Neural progenitor cell (in vitro differentiated cells): ENCODE measurements at regions not wholly inside any gene's neighbourhood (a gene's known extent, or its start where the extent isn't known, plus 50 kb on each side); places are given as distances from the start of the nearest gene placed in this dataset.

Source experiments
- DNase-seq: peaks from one replicate; pipeline ENCODE4 v3.0.0-alpha.2; 2016; ENCODE audit warnings: low spot score
- H2AFZ ChIP-seq: fragments of 200-600 bp; sonication (generic); replicated peaks from 2 replicates; pipeline ENCODE4 v1.6.1; 2016; ENCODE audit warnings: antibody characterized with exemption
- H3F3A ChIP-seq: fragments of 200-600 bp; sonication (generic); 2 replicates; pipeline ENCODE4 v1.6.1; 2016; ENCODE audit warnings: antibody characterized with exemption, low read depth
- H3K27ac ChIP-seq: fragments of 200-600 bp; sonication (generic); 2 replicates; pipeline ENCODE4 v1.5.1; 2016; ENCODE audit warnings: mild to moderate bottlenecking
- H3K27me3 ChIP-seq: fragments of 200-600 bp; sonication (generic); 2 replicates; pipeline ENCODE4 v1.6.1; 2016; ENCODE audit warnings: mild to moderate bottlenecking, moderate library complexity
- H3K36me3 ChIP-seq: fragments of 200-600 bp; sonication (generic); 2 replicates; pipeline ENCODE4 v1.5.1; 2016
- H3K4me1 ChIP-seq: fragments of 200-600 bp; sonication (generic); 2 replicates; pipeline ENCODE4 v1.6.1; 2016; ENCODE audit warnings: mixed run types
- H3K4me2 ChIP-seq: fragments of 200-600 bp; sonication (generic); 2 replicates; pipeline ENCODE4 v1.6.1; 2016
- H3K4me3 ChIP-seq: fragments of 200-600 bp; sonication (generic); 2 replicates; pipeline ENCODE4 v1.5.1; 2016
- H3K79me2 ChIP-seq: fragments of 200-600 bp; sonication (generic); 2 replicates; pipeline ENCODE4 v1.6.1; 2016; ENCODE audit warnings: low read depth
- H3K9ac ChIP-seq: fragments of 200-600 bp; sonication (generic); 2 replicates; pipeline ENCODE4 v1.6.1; 2016
- H3K9me3 ChIP-seq: fragments of 200-600 bp; sonication (generic); 2 replicates; pipeline ENCODE4 v1.5.1; 2016; ENCODE audit warnings: low read depth
- H4K20me1 ChIP-seq: fragments of 200-600 bp; sonication (generic); 2 replicates; pipeline ENCODE4 v1.6.1; 2016; ENCODE audit warnings: low read depth
- H3K27ac Mint-ChIP-seq: 3 replicates; pipeline ENCODE4 v1.8.0; 2021; ENCODE audit warnings: mixed read lengths
- H3K27me3 Mint-ChIP-seq: 2 replicates; pipeline ENCODE4 v1.8.0; 2022; ENCODE audit warnings: low read depth, mild to moderate bottlenecking, inconsistent platforms, moderate library complexity, mixed read lengths; ENCODE audit not compliant: insufficient read depth
- H3K36me3 Mint-ChIP-seq: 3 replicates; pipeline ENCODE4 v1.8.0; 2021; ENCODE audit warnings: mixed read lengths
- H3K4me1 Mint-ChIP-seq: 3 replicates; pipeline ENCODE4 v1.8.0; 2021; ENCODE audit warnings: mixed read lengths
- H3K4me3 Mint-ChIP-seq: 3 replicates; pipeline ENCODE4 v1.8.0; 2021; ENCODE audit warnings: mild to moderate bottlenecking, moderate library complexity, mixed read lengths
- H3K9me3 Mint-ChIP-seq: 3 replicates; pipeline ENCODE4 v1.8.0; 2020; ENCODE audit warnings: mixed read lengths
- EZH2 ChIP-seq: fragments of 200-600 bp; sonication (generic); IDR thresholded peaks from 2 replicates; pipeline ENCODE4 v1.6.1; 2017; ENCODE audit warnings: antibody characterized with exemption, mild to moderate bottlenecking, moderate library complexity
- EZH2phosphoT487 ChIP-seq: fragments of 200-600 bp; sonication (generic); IDR thresholded peaks from 2 replicates; pipeline ENCODE4 v1.6.1; 2017; ENCODE audit warnings: antibody characterized with exemption
- TF ChIP-seq, protein P1 (sequence below): fragments of 200-600 bp; sonication (generic); IDR thresholded peaks from 2 replicates; pipeline ENCODE4 v1.5.1; 2017; ENCODE audit warnings: antibody characterized with exemption, mild to moderate bottlenecking

DNA sequence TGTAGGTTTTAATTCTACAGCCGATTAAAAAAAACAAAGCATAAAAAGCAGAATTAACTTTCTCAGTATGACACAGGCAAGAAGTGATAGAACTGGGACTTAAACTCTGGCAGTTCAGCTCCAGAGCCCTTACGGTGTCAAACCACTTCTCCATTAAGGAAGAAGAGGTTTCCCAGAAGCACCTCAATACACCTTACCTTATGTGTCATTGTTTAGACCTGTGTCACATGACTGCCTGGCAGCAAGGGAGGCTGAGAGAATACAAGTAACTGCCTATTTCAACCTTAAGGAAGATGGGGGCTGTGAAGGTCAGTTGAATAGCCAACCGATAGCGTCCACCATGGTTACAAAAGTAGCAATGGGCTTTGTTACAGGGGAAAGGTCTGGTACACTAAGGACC lies 54.6 kb upstream of the ARHGAP5 start:
- no peak overlapping the region for H2AFZ ChIP-seq
- no peak overlapping the region for H3K9ac ChIP-seq
- H3K36me3 Mint-ChIP-seq, result no peaks in the 10 kb centered on the region
- peaks cover 7% of the 10 kb centered on the region for H3K4me1 Mint-ChIP-seq
- no peaks in the 10 kb centered on the region for H3K9me3 Mint-ChIP-seq
- DNase-seq, result no peak
- H3K36me3 ChIP-seq, result no peaks in the 10 kb centered on the region
- no peaks in the 10 kb centered on the region for H3K79me2 ChIP-seq
- no peak overlapping the region for H3K27ac ChIP-seq
- H3K4me3 ChIP-seq, result no peak overlapping the region
- no peak overlapping the region for H3K27ac Mint-ChIP-seq
- H3K27me3 Mint-ChIP-seq, result peaks cover 8% of the 10 kb centered on the region
- no peaks in the 10 kb centered on the region for H3K27me3 ChIP-seq
- H3K4me1 ChIP-seq, result peaks cover 38% of the 10 kb centered on the region
- TF ChIP-seq EZH2 (no peak), EZH2phosphoT487 (no peak)
- TF ChIP-seq, protein P1, sequence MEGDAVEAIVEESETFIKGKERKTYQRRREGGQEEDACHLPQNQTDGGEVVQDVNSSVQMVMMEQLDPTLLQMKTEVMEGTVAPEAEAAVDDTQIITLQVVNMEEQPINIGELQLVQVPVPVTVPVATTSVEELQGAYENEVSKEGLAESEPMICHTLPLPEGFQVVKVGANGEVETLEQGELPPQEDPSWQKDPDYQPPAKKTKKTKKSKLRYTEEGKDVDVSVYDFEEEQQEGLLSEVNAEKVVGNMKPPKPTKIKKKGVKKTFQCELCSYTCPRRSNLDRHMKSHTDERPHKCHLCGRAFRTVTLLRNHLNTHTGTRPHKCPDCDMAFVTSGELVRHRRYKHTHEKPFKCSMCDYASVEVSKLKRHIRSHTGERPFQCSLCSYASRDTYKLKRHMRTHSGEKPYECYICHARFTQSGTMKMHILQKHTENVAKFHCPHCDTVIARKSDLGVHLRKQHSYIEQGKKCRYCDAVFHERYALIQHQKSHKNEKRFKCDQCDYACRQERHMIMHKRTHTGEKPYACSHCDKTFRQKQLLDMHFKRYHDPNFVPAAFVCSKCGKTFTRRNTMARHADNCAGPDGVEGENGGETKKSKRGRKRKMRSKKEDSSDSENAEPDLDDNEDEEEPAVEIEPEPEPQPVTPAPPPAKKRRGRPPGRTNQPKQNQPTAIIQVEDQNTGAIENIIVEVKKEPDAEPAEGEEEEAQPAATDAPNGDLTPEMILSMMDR, result no peak
- H3K4me2 ChIP-seq, result no peak overlapping the region
- H3F3A ChIP-seq, result peaks cover 5% of the 10 kb centered on the region
- no peaks in the 10 kb centered on the region for H3K9me3 ChIP-seq
- no peaks in the 10 kb centered on the region for H4K20me1 ChIP-seq
- no peak overlapping the region for H3K4me3 Mint-ChIP-seq

DNA sequence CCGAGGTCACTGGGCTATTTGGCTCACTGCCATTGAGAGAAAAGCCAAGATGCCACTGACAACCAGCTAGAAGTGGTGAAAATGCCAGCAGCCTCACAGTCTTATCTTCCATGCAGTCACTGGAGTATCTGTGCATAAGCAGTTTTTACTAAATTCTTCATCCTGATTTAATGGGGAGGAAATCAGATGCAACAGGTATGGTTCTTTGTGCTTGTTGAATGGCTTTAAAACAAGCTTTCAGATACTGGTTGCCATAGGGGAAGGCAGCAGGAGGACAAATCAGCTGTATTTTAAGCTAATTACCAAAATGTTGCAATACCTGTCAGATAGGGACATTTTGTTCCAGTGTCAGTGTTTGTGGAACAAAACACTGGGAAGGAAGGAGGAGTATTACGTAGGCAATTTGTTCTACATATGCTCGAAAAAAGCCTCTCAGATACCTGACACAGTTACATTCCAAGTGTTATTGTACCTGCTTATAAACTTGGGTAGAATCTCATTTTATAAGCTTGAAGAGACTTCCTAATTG lies 54.1 kb upstream of the ARHGAP5 start:
- Histone ChIP-seq H3K4me2 (no peak overlapping the region), H3K27ac (no peak overlapping the region), H3K27me3 (no peaks in the 10 kb centered on the region), H3F3A (peaks cover 5% of the 10 kb centered on the region), H3K9me3 (no peaks in the 10 kb centered on the region), H4K20me1 (no peaks in the 10 kb centered on the region), H3K79me2 (no peaks in the 10 kb centered on the region), H3K4me1 (peaks cover 33% of the 10 kb centered on the region), H3K36me3 (no peaks in the 10 kb centered on the region), H2AFZ (no peak overlapping the region), H3K4me3 (no peak overlapping the region), H3K9ac (no peak overlapping the region)
- no peak overlapping the region for H3K27ac Mint-ChIP-seq
- no peaks in the 10 kb centered on the region for H3K9me3 Mint-ChIP-seq
- H3K4me3 Mint-ChIP-seq, result no peak overlapping the region
- peaks cover 8% of the 10 kb centered on the region for H3K27me3 Mint-ChIP-seq
- H3K36me3 Mint-ChIP-seq, result no peaks in the 10 kb centered on the region
- no peak for TF ChIP-seq EZH2phosphoT487
- TF ChIP-seq EZH2, result no peak
- TF ChIP-seq, protein P1, result no peak
- peaks cover 7% of the 10 kb centered on the region for H3K4me1 Mint-ChIP-seq
- DNase-seq, result no peak

DNA sequence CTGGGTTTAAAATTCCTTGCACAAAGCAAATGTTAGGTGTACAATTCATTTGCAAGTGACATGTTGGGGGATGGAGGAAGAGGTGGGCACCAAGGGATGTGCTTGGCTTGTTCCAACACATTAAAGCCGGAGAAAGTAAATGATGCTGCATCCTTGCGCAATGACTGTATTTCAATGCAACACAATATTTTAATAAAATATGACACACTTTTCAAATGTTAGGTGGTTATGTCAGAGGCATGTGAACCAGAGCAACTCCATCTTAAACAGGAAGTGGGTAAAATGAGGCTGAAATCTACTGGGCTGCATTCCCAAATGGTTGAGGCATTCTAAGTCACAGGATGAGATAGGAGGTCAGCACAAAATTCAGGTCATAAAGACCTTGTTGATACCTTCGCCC lies 53.6 kb upstream of the ARHGAP5 start:
- Mint-ChIP-seq H3K36me3 (no peaks in the 10 kb centered on the region), H3K4me1 (peaks cover 4% of the 10 kb centered on the region), H3K27me3 (peaks cover 8% of the 10 kb centered on the region), H3K9me3 (no peaks in the 10 kb centered on the region), H3K27ac (no peak overlapping the region), H3K4me3 (no peak overlapping the region)
- Histone ChIP-seq H3F3A (peaks cover 5% of the 10 kb centered on the region), H3K27me3 (no peaks in the 10 kb centered on the region), H3K4me1 (peaks cover 28% of the 10 kb centered on the region), H3K4me2 (no peak overlapping the region), H3K9me3 (no peaks in the 10 kb centered on the region), H4K20me1 (no peaks in the 10 kb centered on the region), H3K36me3 (no peaks in the 10 kb centered on the region), H3K27ac (no peak overlapping the region), H3K4me3 (no peak overlapping the region), H3K9ac (no peak overlapping the region), H3K79me2 (no peaks in the 10 kb centered on the region), H2AFZ (no peak overlapping the region)
- TF ChIP-seq EZH2phosphoT487, result no peak
- TF ChIP-seq, protein P1, result no peak
- TF ChIP-seq EZH2, result no peak
- no peak for DNase-seq
